GM18499 (cell line): ENCODE measurements at regions not wholly inside any gene's neighbourhood (a gene's known extent, or its start where the extent isn't known, plus 50 kb on each side); places are given as distances from the start of the nearest gene placed in this dataset.
"Not testable (repeated sequence)": the region's sequence is repeated elsewhere in the genome, so short reads cannot be mapped to it uniquely, and the experiment has no call there.

Source experiments
- ATAC-seq: cut with Tn5 transposase; IDR thresholded peaks from one replicate; pipeline ENCODE4 v1.9.1; 2021; ENCODE audit warnings: moderate number of reproducible peaks; ENCODE audit not compliant: insufficient read depth, unreplicated experiment

DNA sequence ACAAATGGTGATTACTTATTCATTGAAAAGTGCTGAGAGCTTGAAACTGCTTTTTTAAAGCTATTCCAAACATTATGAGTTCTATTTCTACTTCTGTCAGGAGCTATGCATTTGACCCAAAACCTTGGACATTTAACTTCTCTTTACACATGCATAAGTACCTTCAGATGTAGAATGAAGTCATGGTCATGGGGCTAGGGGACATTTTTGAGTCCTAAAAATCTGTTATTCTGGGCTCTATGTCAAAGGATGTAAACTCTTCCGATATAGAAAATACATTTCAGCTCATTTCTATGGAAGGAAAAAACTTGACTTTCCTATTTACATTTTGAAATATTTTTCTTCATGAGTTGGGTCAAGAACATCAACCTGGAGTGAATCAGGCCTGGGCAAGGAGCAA, 179.5 kb upstream of the CXCL12 start:
- ATAC-seq, result no peak

- ATAC-seq, result no peak
These were observed 179.9 kb upstream of the CXCL12 start for GRCh38 chr10:44564790-44565189.

DNA sequence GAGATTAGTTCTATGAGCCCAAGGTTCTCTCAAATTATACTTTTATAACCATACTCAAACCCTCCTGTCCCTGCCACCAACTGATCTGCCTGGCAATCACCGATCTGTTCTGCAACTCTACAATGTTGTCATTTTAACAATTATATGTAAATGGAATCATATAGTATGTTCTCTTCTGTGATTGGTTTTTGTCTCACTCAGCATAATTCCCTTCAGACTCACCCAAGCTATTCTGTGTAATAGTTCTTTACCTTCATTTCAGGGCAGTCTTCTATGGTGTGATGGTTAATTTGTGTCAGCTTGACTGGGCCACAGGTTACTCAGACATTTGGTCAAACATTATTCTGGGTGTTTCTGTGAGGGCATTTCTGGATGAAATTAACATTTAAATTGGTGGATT, 181.9 kb upstream of the CXCL12 start:
- ATAC-seq, result no peak

DNA sequence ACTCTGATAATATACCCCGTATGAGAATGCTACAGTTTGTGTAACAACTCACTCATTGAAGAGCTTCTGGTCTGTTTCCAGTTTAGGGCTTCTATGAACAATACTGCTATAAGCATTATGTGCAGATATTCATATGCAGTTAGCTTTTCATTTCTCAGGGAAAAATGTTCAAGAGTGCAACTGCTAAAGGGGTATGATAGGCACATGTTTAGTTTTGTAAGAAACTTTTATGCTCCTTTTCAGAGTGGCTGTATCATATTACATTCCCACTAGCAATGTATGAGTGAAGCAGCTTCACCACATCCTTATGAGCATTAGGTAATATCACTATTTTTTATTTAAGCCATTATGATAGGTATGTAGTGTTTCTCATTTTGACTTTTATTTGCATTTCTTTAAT, 182.6 kb upstream of the CXCL12 start:
- ATAC-seq, result no peak

DNA sequence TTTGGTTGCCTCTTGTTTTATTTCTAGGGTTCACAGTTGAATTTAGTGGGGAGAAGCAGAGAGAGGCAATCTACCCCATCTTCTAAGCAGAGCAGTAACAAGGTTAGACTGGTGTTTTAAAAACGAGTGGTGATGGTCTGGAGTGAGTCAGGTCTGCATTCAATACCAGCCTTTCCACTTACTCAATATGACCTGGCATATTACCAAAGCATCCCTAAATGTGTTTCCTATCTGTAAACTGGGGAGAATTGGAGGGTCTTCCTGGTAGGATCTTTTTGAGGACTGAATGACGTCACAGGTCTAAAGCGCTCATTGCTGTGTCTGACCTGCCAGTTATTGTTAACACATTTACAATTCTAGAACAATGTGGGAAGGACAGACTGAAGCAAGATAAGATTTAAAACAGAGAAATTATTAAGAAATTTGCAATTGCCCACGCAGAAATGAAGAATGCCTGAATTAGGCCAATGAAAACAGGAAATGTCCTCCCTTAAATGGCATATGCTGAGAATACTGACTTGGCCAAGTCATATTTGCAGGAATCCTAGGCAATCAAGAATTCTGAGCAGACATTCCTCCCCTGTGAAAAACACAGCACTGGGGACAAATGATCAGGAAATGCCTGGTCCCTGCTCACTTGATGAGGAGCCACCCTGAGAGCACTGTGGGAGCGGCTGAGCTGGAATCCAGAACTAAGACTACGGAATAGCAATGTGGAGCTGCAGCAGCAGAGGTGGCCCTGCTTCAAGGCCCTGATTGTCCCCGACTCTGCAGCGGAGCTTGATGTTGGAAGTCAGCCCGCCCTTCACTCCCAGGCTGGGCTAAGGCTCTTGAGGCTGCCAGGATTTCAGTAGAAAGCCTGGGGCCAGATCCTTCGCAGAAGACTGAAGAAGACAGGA, 184.5 kb upstream of the CXCL12 start:
- no peak for ATAC-seq

DNA sequence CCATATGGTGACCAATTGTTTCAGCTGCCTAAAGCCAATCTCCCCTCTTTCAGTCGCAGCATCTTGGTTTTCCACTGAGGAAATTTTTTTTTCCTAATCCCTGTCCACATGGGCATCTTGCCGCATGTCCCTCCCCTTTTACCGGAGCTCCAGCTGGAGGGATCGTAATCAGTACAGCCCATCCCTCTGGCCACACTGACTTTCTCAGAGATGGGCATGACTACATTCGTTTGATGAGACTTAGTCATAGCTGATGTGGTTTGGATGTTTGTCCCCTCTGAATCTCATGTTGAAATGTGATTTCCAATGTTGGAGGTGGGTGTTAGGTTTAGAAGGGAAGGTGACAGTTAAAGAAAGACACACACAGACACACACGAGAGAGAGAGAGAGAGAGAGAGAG, 186.8 kb upstream of the CXCL12 start:
- no peak for ATAC-seq

- no peak for ATAC-seq
These were observed 187.2 kb upstream of the CXCL12 start for GRCh38 chr10:44572146-44572545.

DNA sequence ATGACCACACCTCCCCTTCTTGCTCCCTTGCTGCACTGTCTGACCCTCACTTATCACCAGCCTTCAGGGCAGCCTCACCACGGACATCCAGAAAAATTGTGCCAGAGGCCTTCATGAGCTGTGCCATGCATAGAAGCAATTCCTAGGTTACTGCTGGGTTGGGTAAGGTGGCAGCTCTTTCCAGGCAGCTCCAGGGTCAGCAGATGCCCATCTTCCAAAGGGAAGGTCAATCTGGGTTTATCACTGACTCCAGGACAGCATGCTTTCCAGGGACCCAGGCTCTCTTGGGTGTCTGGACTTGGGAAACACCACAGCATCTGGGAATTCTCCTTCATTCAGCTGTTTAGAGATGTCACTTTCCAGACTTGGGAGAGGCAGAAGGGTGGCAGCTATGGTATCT, 188.9 kb upstream of the CXCL12 start:
- ATAC-seq, result no peak

- no peak for ATAC-seq
These were observed 189.9 kb upstream of the CXCL12 start for GRCh38 chr10:44574596-44575480.

DNA sequence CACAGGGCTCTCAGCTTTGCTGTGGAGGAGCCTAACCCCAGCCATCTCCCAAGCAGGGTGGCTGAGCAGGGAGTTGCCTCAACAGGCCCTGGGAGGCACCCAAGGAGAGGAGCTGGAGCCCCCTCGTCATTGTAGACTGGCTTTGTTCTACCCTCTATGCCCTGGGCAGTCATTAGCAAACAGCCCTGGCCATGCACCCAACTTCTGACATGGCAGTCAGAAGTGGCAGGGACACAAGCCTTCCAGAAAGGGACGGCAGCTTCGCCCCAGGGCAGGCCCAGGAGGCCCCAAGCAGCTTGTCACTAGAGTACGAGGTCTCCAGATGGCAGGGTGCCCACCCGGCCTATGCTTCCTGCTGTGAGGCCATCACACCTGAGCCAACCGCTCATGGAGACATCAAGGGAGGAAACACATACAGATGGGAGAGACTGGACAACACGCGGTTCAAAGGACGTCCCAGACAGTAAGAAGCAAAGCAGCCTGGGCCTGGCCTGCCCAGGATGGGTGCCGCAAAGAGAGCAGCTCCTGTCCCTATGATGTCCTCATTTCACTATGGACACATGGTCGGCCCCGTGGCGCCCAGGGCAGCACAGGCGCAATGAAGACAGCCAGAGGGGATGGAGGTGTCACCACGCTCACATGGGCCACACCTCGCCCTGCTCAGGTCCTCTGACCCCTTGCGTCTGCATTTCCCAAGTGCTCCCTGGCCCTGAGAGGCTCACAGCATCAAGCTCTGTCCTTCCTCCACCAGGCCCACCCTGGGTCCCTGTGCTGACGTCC, 190.9 kb upstream of the CXCL12 start:
- no peak for ATAC-seq

DNA sequence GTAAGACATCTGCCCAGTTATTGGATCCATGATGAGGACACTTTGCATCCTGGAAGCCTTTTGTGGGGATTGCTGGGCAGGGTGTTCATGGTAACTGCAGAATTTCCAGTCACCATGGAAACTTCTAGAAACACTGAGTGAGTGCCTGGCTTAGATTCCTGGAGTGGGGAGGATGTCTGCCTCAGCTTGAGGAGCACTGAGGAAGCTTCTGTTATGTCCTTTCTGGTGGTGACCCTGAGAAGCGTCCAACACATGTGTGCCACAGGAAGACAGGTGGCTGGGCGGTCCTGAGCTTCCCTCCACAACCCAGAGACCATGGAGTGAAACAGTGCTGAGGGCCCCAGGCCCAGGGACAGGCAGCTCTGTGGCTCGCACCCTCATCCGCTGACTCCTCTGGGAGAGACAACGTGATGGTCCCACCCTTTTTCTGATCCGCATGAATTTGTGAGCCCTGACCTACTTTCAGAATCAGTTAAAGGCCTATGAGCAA, 191.8 kb upstream of the CXCL12 start:
- no peak for ATAC-seq

GRCh38 chr10:44577533-44577932, 192.6 kb upstream of the CXCL12 start:
- ATAC-seq, result no peak

- no peak for ATAC-seq
These were observed 193.4 kb upstream of the CXCL12 start for GRCh38 chr10:44578271-44578670.

GRCh38 chr10:44578963-44579362, 194.1 kb upstream of the CXCL12 start:
- not testable (repeated sequence) for ATAC-seq

GRCh38 chr10:44581996-44582395, 197.1 kb upstream of the CXCL12 start:
- no peak for ATAC-seq

GRCh38 chr10:44587488-44588318, 202.8 kb upstream of the CXCL12 start:
- ATAC-seq, result no peak

GRCh38 chr10:44589181-44589943, 204.5 kb upstream of the CXCL12 start:
- no peak for ATAC-seq

DNA sequence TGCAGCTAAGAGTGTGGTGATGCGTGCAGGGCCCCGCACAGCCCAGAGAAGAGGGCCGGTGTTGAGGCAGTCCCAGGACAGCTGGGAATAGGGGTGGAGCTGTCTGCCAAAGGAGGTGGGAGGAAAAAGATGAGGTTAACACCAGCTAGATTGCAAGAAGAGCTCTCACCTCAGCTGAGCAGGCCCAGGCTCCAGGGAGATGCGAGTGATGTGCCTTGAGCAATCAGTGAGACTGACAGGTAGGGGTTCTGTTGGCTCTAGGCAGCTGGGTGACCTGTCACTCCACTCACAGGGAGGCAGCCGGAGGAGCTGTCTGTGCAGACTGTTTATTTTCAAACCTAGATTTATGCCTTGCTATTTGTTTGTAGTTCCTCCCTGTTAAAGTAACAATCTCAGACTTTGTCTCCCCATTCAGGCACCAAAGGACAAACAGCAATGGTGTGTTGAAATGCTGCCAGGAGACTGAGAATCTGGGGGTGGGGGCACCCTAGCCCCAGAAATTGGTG, 205.1 kb upstream of the CXCL12 start:
- ATAC-seq, result no peak

DNA sequence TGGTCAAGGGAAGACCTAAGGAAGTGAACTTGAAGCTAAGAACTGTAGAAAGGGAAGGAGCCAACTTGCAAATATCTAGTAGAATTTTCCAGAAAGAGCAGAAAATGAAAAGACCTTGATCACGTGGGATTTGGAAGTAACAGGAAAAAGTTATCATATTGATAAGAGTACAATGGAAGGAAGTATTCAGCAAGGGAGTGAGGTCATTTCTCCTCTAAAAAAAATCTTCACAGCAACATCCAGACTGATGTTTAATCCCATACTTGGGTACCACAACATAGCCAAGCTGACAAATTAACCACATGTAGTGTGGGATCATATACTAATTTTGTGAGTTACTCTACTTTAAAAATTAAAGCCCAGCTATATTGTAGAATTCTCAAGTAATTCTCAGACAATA, 207.0 kb upstream of the CXCL12 start:
- ATAC-seq, result no peak
